ENCODE measurements at regions not wholly inside any gene's neighbourhood (a gene's known extent, or its start where the extent isn't known, plus 50 kb on each side); places are given as distances from the start of the nearest gene placed in this dataset.

DNA sequence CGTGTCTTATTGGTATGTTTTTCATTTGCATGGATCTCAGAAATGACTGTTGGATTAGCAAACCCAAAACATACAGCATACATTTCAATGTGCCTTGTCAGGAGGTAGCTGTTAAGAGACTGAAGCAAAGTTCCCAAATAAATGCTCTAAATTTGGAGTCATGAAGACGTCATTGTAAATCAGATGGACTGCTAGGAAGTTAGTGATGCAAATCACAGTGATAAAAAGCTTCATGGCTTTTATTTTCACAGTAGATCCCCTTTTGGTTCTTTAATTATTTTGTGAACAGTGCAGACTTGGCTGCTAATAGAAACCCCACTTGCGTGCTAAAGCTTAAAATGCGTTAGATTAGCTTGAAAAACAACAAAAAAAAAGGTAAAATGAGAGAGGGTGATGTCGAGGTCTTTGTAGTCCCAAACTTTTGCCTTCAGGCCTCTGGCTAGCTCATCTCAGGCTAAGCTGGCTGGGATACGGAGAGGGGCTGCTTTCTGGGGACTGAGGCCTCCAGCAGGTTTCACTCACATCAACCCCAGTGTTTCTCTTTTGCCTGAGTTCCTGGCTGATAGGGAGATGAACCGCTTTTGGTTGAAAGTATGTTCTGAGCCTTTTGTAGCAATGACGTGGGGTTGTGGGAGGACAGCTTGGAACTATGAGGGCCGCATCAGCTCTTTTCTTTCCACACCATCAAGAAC lies 107.1 kb upstream of the CDCA7L start:
- TF ChIP-seq TCF7L2 (IDR thresholded peaks at IDR 0.05; ENCODE audit: borderline replicate concordance, extremely low read depth, insufficient read depth, insufficient read length), result no peak
- TF ChIP-seq EZH2 (IDR thresholded peaks at IDR 0.05), result no peak
- TF ChIP-seq, protein P1, sequence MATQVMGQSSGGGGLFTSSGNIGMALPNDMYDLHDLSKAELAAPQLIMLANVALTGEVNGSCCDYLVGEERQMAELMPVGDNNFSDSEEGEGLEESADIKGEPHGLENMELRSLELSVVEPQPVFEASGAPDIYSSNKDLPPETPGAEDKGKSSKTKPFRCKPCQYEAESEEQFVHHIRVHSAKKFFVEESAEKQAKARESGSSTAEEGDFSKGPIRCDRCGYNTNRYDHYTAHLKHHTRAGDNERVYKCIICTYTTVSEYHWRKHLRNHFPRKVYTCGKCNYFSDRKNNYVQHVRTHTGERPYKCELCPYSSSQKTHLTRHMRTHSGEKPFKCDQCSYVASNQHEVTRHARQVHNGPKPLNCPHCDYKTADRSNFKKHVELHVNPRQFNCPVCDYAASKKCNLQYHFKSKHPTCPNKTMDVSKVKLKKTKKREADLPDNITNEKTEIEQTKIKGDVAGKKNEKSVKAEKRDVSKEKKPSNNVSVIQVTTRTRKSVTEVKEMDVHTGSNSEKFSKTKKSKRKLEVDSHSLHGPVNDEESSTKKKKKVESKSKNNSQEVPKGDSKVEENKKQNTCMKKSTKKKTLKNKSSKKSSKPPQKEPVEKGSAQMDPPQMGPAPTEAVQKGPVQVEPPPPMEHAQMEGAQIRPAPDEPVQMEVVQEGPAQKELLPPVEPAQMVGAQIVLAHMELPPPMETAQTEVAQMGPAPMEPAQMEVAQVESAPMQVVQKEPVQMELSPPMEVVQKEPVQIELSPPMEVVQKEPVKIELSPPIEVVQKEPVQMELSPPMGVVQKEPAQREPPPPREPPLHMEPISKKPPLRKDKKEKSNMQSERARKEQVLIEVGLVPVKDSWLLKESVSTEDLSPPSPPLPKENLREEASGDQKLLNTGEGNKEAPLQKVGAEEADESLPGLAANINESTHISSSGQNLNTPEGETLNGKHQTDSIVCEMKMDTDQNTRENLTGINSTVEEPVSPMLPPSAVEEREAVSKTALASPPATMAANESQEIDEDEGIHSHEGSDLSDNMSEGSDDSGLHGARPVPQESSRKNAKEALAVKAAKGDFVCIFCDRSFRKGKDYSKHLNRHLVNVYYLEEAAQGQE (IDR thresholded peaks at IDR 0.05; ENCODE audit: low read depth), result no peak
- no peak for TF ChIP-seq ZNF274 (IDR thresholded peaks at IDR 0.05; ENCODE audit: low read depth, low read length)
- no peak for TF ChIP-seq POLR2A (IDR thresholded peaks at IDR 0.05; ENCODE audit: borderline replicate concordance, extremely low read depth, insufficient read depth, insufficient read length)
- TF ChIP-seq, protein P2, sequence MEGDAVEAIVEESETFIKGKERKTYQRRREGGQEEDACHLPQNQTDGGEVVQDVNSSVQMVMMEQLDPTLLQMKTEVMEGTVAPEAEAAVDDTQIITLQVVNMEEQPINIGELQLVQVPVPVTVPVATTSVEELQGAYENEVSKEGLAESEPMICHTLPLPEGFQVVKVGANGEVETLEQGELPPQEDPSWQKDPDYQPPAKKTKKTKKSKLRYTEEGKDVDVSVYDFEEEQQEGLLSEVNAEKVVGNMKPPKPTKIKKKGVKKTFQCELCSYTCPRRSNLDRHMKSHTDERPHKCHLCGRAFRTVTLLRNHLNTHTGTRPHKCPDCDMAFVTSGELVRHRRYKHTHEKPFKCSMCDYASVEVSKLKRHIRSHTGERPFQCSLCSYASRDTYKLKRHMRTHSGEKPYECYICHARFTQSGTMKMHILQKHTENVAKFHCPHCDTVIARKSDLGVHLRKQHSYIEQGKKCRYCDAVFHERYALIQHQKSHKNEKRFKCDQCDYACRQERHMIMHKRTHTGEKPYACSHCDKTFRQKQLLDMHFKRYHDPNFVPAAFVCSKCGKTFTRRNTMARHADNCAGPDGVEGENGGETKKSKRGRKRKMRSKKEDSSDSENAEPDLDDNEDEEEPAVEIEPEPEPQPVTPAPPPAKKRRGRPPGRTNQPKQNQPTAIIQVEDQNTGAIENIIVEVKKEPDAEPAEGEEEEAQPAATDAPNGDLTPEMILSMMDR (IDR thresholded peaks at IDR 0.05 in 2 of 3, conservative IDR thresholded peaks at IDR 0.05 in 1 of 3; ENCODE audit: borderline replicate concordance in 1 of 3, insufficient read depth in 1 of 3, low read depth in 2 of 3, low read length in 2 of 3), result no peak
- no peak for TF ChIP-seq SIN3A (IDR thresholded peaks at IDR 0.05; ENCODE audit: low read depth)
- TF ChIP-seq CBX3 (IDR thresholded peaks at IDR 0.05; ENCODE audit: low read depth), result no peak
- TF ChIP-seq EGR1 (IDR thresholded peaks at IDR 0.05; ENCODE audit: low read depth), result no peak
- no peak for TF ChIP-seq RAD21 (IDR thresholded peaks at IDR 0.05; ENCODE audit: low read depth)

All from HCT116 (cell line).